ENCODE measurements at regions not wholly inside any gene's neighbourhood (a gene's known extent, or its start where the extent isn't known, plus 50 kb on each side); places are given as distances from the start of the nearest gene placed in this dataset.

- no peak for TF ChIP-seq CTCF (IDR thresholded peaks at IDR 0.05)
- TF ChIP-seq POLR2A (IDR thresholded peaks at IDR 0.05), result no peak
- TF ChIP-seq POLR2AphosphoS5 (IDR thresholded peaks at IDR 0.05), result no peak
Measured at GRCh38 chr20:7323957-7324356, 556.5 kb downstream of the BMP2 start.
